ENCODE measurements at regions not wholly inside any gene's neighbourhood (a gene's known extent, or its start where the extent isn't known, plus 50 kb on each side); places are given as distances from the start of the nearest gene placed in this dataset.

DNA sequence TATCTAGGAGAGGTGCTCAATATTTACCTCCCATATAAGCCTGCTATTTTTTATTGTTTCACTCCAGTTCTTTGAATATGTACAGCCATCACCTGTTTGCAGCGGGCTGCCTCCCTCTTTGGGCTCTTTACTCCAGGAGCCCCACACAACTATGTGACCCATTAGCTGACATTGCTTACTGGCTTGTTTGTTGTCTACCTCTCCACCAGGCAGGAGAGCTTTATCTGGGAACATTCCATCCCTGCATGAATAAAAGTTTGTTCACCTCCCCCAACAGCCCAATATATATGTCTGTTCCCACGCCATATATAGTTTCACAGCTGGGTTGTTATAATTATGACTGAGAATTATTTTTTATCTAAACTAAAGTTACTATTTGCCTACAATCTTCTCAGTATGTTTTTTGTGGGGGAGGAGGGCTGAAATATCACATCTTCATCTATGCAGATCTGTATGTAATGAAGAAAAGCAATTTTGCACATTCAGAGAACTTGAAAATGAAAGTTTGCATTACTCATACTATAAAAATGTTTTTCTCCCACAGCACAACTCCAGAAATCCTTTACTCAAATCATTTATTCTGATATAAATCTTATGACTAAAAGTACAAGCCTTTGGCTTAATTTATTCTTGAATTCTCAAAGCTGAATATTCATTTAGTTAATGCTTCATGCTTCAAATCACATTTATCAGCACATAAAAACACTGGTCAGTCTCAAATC, 61.2 kb upstream of the DAPP1 start:
- TF ChIP-seq POLR2A (IDR thresholded peaks at IDR 0.05) (no peak), POLR2AphosphoS5 (IDR thresholded peaks at IDR 0.05) (peak; percentile 51), EP300 (IDR thresholded peaks at IDR 0.05) (no peak)
- TF ChIP-seq, protein P1, sequence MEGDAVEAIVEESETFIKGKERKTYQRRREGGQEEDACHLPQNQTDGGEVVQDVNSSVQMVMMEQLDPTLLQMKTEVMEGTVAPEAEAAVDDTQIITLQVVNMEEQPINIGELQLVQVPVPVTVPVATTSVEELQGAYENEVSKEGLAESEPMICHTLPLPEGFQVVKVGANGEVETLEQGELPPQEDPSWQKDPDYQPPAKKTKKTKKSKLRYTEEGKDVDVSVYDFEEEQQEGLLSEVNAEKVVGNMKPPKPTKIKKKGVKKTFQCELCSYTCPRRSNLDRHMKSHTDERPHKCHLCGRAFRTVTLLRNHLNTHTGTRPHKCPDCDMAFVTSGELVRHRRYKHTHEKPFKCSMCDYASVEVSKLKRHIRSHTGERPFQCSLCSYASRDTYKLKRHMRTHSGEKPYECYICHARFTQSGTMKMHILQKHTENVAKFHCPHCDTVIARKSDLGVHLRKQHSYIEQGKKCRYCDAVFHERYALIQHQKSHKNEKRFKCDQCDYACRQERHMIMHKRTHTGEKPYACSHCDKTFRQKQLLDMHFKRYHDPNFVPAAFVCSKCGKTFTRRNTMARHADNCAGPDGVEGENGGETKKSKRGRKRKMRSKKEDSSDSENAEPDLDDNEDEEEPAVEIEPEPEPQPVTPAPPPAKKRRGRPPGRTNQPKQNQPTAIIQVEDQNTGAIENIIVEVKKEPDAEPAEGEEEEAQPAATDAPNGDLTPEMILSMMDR (IDR thresholded peaks at IDR 0.05), result no peak
